HK-2 (cell line): ENCODE measurements at regions not wholly inside any gene's neighbourhood (a gene's known extent, or its start where the extent isn't known, plus 50 kb on each side); places are given as distances from the start of the nearest gene placed in this dataset.

Source experiments
- DNase-seq: peaks from one replicate; pipeline ENCODE4 v3.0.0-alpha.2; 2018; ENCODE audit not compliant: unreplicated experiment

- no peak for DNase-seq
These were observed 161.5 kb upstream of the CTNNB1 start for GRCh38 chr3:41037651-41038334.

- no peak for DNase-seq
These were observed 159.0 kb upstream of the CTNNB1 start for GRCh38 chr3:41040256-41040655.

- DNase-seq: no peak
These were observed 157.8 kb upstream of the CTNNB1 start for GRCh38 chr3:41041462-41041861.

GRCh38 chr3:41041899-41042298 is 157.4 kb upstream of the CTNNB1 start:
- DNase-seq: no peak

- DNase-seq: no peak
These were observed 154.8 kb upstream of the CTNNB1 start for GRCh38 chr3:41044523-41044922.

- no peak for DNase-seq
These were observed 153.8 kb upstream of the CTNNB1 start for GRCh38 chr3:41045491-41045890.

GRCh38 chr3:41050144-41050543 is 149.2 kb upstream of the CTNNB1 start:
- DNase-seq: no peak

GRCh38 chr3:41053220-41053619 is 146.1 kb upstream of the CTNNB1 start:
- DNase-seq: no peak

- no peak for DNase-seq
These were observed 139.2 kb upstream of the CTNNB1 start for GRCh38 chr3:41060106-41060505.

- DNase-seq: no peak
These were observed 135.2 kb upstream of the CTNNB1 start for GRCh38 chr3:41064070-41064469.

GRCh38 chr3:41064526-41064925 is 134.8 kb upstream of the CTNNB1 start:
- DNase-seq: no peak

GRCh38 chr3:41065340-41065739 is 134.0 kb upstream of the CTNNB1 start:
- DNase-seq: no peak

- no peak for DNase-seq
These were observed 126.1 kb upstream of the CTNNB1 start for GRCh38 chr3:41073190-41073589.

- DNase-seq: no peak
These were observed 123.3 kb upstream of the CTNNB1 start for GRCh38 chr3:41075975-41076374.

- DNase-seq: no peak
These were observed 122.9 kb upstream of the CTNNB1 start for GRCh38 chr3:41076399-41076798.

GRCh38 chr3:41080141-41080540 is 119.2 kb upstream of the CTNNB1 start:
- DNase-seq: no peak

GRCh38 chr3:41088882-41089281 is 110.4 kb upstream of the CTNNB1 start:
- no peak for DNase-seq

- DNase-seq: no peak
These were observed 109.7 kb upstream of the CTNNB1 start for GRCh38 chr3:41089566-41089965.

- DNase-seq: no peak
These were observed 106.5 kb upstream of the CTNNB1 start for GRCh38 chr3:41092844-41093243.

GRCh38 chr3:41093476-41093875 is 105.8 kb upstream of the CTNNB1 start:
- DNase-seq: no peak

- DNase-seq: no peak
These were observed 105.0 kb upstream of the CTNNB1 start for GRCh38 chr3:41094351-41094750.

GRCh38 chr3:41095702-41096101 is 103.6 kb upstream of the CTNNB1 start:
- no peak for DNase-seq

GRCh38 chr3:41097896-41098496 is 101.3 kb upstream of the CTNNB1 start:
- no peak for DNase-seq

- DNase-seq: no peak
These were observed 98.1 kb upstream of the CTNNB1 start for GRCh38 chr3:41101231-41101630.
